Liver (tissue), 8 donors: ENCODE measurements at regions not wholly inside any gene's neighbourhood (a gene's known extent, or its start where the extent isn't known, plus 50 kb on each side); places are given as distances from the start of the nearest gene placed in this dataset.

Source experiments
- DNase-seq: peaks from one replicate; pipeline ENCODE4 v3.0.0-alpha.2; 2017; ENCODE audit warnings: low spot score
- H3K27ac ChIP-seq, 2 donors: one replicate each; pipeline ENCODE4 v1.7.0; 2013; ENCODE audit warnings: inconsistent platforms in 2 of 2, low read length in 2 of 2, control low read depth in 1 of 2, low read depth in 1 of 2, mild to moderate bottlenecking in 1 of 2
- H3K27me3 ChIP-seq, 4 donors: one replicate each; pipeline versions ENCODE4 v1.6.1 to v1.7.0; 2013; ENCODE audit warnings: low read length in 3 of 4, inconsistent platforms in 1 of 4, mild to moderate bottlenecking in 1 of 4, moderate library complexity in 1 of 4; ENCODE audit not compliant: control insufficient read depth in 4 of 4, insufficient read depth in 4 of 4
- H3K36me3 ChIP-seq, 4 donors: one replicate each; pipeline versions ENCODE4 v1.6.1 to v1.7.0; 2013; ENCODE audit warnings: low read length in 3 of 4, mild to moderate bottlenecking in 3 of 4, low read depth in 1 of 4, moderate library complexity in 1 of 4; ENCODE audit not compliant: control insufficient read depth in 4 of 4, insufficient read depth in 3 of 4
- H3K4me1 ChIP-seq, 4 donors: one replicate each; pipeline versions ENCODE4 v1.6.1 to v1.7.0; 2013; ENCODE audit warnings: low read length in 3 of 4, mild to moderate bottlenecking in 3 of 4, moderate library complexity in 1 of 4; ENCODE audit not compliant: control insufficient read depth in 4 of 4, insufficient read depth in 4 of 4
- H3K4me3 ChIP-seq, 3 donors: one replicate each; pipeline versions ENCODE4 v1.6.1 to v1.7.0; 2013; ENCODE audit warnings: low read length in 3 of 3, control low read depth in 1 of 3, low read depth in 1 of 3, mild to moderate bottlenecking in 1 of 3
- H3K9ac ChIP-seq, 2 donors: one replicate each; pipeline ENCODE4 v1.7.0; 2013; ENCODE audit warnings: low read length in 2 of 2, mild to moderate bottlenecking in 2 of 2, moderate library complexity in 2 of 2, control low read depth in 1 of 2, low read depth in 1 of 2
- H3K9me3 ChIP-seq, 4 donors: one replicate each; pipeline versions ENCODE4 v1.6.1 to v1.7.0; 2013; ENCODE audit warnings: low read length in 3 of 4; ENCODE audit not compliant: control insufficient read depth in 4 of 4
- EGR1 ChIP-seq, 2 donors: IDR thresholded peaks; 2 replicates each; pipeline ENCODE4 v1.6.1; 2016 to 2018; ENCODE audit warnings: antibody characterized with exemption in 2 of 2, low read depth in 2 of 2
- FOXA1 ChIP-seq: IDR thresholded peaks from 2 replicates; pipeline ENCODE4 v1.6.1; 2016; ENCODE audit warnings: antibody characterized with exemption
- FOXA2 ChIP-seq: IDR thresholded peaks from 2 replicates; pipeline ENCODE4 v1.6.1; 2016; ENCODE audit warnings: antibody characterized with exemption
- GABPA ChIP-seq, 2 donors: IDR thresholded peaks in 1 of 2; conservative IDR thresholded peaks in 1 of 2; 2 replicates each; pipeline ENCODE4 v1.6.1; 2016; ENCODE audit warnings: antibody characterized with exemption in 2 of 2, mild to moderate bottlenecking in 1 of 2, moderate library complexity in 1 of 2
- HNF4A ChIP-seq, 2 donors: conservative IDR thresholded peaks; 2 replicates each; pipeline ENCODE4 v1.6.1; 2016; ENCODE audit warnings: antibody characterized with exemption in 2 of 2, mild to moderate bottlenecking in 2 of 2
- HNF4G ChIP-seq: IDR thresholded peaks from 2 replicates; pipeline ENCODE4 v1.6.1; 2016; ENCODE audit warnings: antibody characterized with exemption
- JUND ChIP-seq, 2 donors: IDR thresholded peaks; 2 replicates each; pipeline ENCODE4 v1.6.1; 2016; ENCODE audit warnings: antibody characterized with exemption in 2 of 2
- NR2F2 ChIP-seq: IDR thresholded peaks from 2 replicates; pipeline ENCODE4 v1.6.1; 2016; ENCODE audit warnings: antibody characterized with exemption
- RAD21 ChIP-seq, 2 donors: IDR thresholded peaks; 2 replicates each; pipeline ENCODE4 v1.6.1; 2016; ENCODE audit warnings: antibody characterized with exemption in 2 of 2, mild to moderate bottlenecking in 2 of 2
- RXRA ChIP-seq, 2 donors: IDR thresholded peaks; 2 replicates each; pipeline ENCODE4 v1.6.1; 2017 to 2018; ENCODE audit warnings: antibody characterized with exemption in 2 of 2, mild to moderate bottlenecking in 1 of 2
- SP1 ChIP-seq: IDR thresholded peaks from 2 replicates; pipeline ENCODE4 v1.6.1; 2018; ENCODE audit warnings: antibody characterized with exemption, mild to moderate bottlenecking
- TAF1 ChIP-seq: conservative IDR thresholded peaks from 2 replicates; pipeline ENCODE4 v1.6.1; 2016; ENCODE audit warnings: antibody characterized with exemption, mild to moderate bottlenecking
- WGBS: extraction: QIAGEN DNeasy Blood & Tissue Kit; methylation state at CpG from one replicate; pipeline ENCODE4 v1.1.7; 2013; 5-methylcytosine and 5-hydroxymethylcytosine counted together
- TF ChIP-seq, protein P1 (sequence below): fragments of 150-350 bp; IDR thresholded peaks from 2 replicates; pipeline ENCODE4 v1.5.1; 2017; ENCODE audit warnings: improper control_type of control experiment, low read depth, low read length; ENCODE audit not compliant: missing input control
- TF ChIP-seq, protein P2 (sequence below): IDR thresholded peaks from 2 replicates; pipeline ENCODE4 v1.6.1; 2016; ENCODE audit warnings: antibody characterized with exemption, mild to moderate bottlenecking
- TF ChIP-seq, protein P3 (sequence below): IDR thresholded peaks from 2 replicates; pipeline ENCODE4 v1.6.1; 2016; ENCODE audit warnings: antibody characterized with exemption
- TF ChIP-seq, protein P4 (sequence below): IDR thresholded peaks from 2 replicates; pipeline ENCODE4 v1.6.1; 2016; ENCODE audit warnings: antibody characterized with exemption
- TF ChIP-seq, protein P5 (sequence below): IDR thresholded peaks from 2 replicates; pipeline ENCODE4 v1.6.1; 2016; ENCODE audit warnings: antibody characterized with exemption
- donor health status: healthy.
- donor health status: healthy.
- donor health status: healthy.
- donor health status: healthy.
- donor health status: healthy.

DNA sequence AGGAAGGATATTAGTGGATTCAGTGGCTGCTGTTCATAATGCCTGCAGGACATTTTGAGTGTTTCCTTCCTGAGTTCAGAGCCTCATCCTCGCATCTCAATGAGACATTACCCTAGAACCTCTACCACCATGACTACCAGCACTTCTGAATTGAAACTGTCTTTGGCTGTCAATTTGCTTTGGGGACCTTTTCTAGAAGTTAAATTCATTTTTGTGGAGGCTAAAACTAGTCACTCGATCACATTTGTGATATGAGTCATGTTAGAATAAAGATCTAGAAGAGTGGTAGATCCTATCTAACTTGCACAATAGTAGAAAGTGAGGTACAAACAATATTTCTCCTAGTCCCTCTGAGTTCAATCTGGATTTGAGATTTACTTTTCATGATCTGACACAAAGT is 124.9 kb downstream of the KCNRG start:
- Histone ChIP-seq H3K27ac (no peak overlapping the region), H3K36me3 (no peaks in the 10 kb centered on the region), H3K27me3 (no peaks in the 10 kb centered on the region), H3K9me3 (peaks cover 0 to 3% (median under 1%) of the 10 kb centered on the region in 4 donors), H3K4me1 (no peaks in the 10 kb centered on the region), H3K4me3 (no peak overlapping the region), H3K9ac (no peak overlapping the region)
- TF ChIP-seq, protein P1, sequence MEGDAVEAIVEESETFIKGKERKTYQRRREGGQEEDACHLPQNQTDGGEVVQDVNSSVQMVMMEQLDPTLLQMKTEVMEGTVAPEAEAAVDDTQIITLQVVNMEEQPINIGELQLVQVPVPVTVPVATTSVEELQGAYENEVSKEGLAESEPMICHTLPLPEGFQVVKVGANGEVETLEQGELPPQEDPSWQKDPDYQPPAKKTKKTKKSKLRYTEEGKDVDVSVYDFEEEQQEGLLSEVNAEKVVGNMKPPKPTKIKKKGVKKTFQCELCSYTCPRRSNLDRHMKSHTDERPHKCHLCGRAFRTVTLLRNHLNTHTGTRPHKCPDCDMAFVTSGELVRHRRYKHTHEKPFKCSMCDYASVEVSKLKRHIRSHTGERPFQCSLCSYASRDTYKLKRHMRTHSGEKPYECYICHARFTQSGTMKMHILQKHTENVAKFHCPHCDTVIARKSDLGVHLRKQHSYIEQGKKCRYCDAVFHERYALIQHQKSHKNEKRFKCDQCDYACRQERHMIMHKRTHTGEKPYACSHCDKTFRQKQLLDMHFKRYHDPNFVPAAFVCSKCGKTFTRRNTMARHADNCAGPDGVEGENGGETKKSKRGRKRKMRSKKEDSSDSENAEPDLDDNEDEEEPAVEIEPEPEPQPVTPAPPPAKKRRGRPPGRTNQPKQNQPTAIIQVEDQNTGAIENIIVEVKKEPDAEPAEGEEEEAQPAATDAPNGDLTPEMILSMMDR: no peak
- TF ChIP-seq FOXA2: no peak
- TF ChIP-seq NR2F2: no peak
- TF ChIP-seq, protein P2, sequence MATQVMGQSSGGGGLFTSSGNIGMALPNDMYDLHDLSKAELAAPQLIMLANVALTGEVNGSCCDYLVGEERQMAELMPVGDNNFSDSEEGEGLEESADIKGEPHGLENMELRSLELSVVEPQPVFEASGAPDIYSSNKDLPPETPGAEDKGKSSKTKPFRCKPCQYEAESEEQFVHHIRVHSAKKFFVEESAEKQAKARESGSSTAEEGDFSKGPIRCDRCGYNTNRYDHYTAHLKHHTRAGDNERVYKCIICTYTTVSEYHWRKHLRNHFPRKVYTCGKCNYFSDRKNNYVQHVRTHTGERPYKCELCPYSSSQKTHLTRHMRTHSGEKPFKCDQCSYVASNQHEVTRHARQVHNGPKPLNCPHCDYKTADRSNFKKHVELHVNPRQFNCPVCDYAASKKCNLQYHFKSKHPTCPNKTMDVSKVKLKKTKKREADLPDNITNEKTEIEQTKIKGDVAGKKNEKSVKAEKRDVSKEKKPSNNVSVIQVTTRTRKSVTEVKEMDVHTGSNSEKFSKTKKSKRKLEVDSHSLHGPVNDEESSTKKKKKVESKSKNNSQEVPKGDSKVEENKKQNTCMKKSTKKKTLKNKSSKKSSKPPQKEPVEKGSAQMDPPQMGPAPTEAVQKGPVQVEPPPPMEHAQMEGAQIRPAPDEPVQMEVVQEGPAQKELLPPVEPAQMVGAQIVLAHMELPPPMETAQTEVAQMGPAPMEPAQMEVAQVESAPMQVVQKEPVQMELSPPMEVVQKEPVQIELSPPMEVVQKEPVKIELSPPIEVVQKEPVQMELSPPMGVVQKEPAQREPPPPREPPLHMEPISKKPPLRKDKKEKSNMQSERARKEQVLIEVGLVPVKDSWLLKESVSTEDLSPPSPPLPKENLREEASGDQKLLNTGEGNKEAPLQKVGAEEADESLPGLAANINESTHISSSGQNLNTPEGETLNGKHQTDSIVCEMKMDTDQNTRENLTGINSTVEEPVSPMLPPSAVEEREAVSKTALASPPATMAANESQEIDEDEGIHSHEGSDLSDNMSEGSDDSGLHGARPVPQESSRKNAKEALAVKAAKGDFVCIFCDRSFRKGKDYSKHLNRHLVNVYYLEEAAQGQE: no peak
- TF ChIP-seq, protein P3, sequence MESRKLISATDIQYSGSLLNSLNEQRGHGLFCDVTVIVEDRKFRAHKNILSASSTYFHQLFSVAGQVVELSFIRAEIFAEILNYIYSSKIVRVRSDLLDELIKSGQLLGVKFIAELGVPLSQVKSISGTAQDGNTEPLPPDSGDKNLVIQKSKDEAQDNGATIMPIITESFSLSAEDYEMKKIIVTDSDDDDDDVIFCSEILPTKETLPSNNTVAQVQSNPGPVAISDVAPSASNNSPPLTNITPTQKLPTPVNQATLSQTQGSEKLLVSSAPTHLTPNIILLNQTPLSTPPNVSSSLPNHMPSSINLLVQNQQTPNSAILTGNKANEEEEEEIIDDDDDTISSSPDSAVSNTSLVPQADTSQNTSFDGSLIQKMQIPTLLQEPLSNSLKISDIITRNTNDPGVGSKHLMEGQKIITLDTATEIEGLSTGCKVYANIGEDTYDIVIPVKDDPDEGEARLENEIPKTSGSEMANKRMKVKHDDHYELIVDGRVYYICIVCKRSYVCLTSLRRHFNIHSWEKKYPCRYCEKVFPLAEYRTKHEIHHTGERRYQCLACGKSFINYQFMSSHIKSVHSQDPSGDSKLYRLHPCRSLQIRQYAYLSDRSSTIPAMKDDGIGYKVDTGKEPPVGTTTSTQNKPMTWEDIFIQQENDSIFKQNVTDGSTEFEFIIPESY: no peak
- no peak for TF ChIP-seq HNF4G
- TF ChIP-seq JUND (IDR thresholded peaks at IDR 0.05): no peak
- TF ChIP-seq TAF1: no peak
- TF ChIP-seq HNF4A (conservative IDR thresholded peaks at IDR 0.05): no peak
- no peak for TF ChIP-seq FOXA1
- TF ChIP-seq GABPA (IDR thresholded peaks at IDR 0.05 in 1 of 2, conservative IDR thresholded peaks at IDR 0.05 in 1 of 2): no peak
- TF ChIP-seq, protein P4, sequence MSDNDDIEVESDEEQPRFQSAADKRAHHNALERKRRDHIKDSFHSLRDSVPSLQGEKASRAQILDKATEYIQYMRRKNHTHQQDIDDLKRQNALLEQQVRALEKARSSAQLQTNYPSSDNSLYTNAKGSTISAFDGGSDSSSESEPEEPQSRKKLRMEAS: no peak
- no peak for TF ChIP-seq EGR1 (IDR thresholded peaks at IDR 0.05; ENCODE audit: low read depth in 2 of 2)
- TF ChIP-seq RXRA (IDR thresholded peaks at IDR 0.05): no peak
- no peak for TF ChIP-seq SP1
- no peak for TF ChIP-seq RAD21 (IDR thresholded peaks at IDR 0.05)
- TF ChIP-seq, protein P5, sequence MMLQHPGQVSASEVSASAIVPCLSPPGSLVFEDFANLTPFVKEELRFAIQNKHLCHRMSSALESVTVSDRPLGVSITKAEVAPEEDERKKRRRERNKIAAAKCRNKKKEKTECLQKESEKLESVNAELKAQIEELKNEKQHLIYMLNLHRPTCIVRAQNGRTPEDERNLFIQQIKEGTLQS: no peak
- 88% methylated on average over 2 of the region's 2 CpGs for WGBS
- no peak for DNase-seq
